C4-2B (cell line): ENCODE measurements at regions not wholly inside any gene's neighbourhood (a gene's known extent, or its start where the extent isn't known, plus 50 kb on each side); places are given as distances from the start of the nearest gene placed in this dataset.

Source experiments
- CTCF ChIP-seq: fragments of 450-650 bp; conservative IDR thresholded peaks from 2 replicates; pipeline ENCODE4 v1.5.1; 2017; ENCODE audit warnings: mild to moderate bottlenecking
- ZFX ChIP-seq: fragments of 450-650 bp; IDR thresholded peaks from 2 replicates; pipeline ENCODE4 v1.6.1; 2017

GRCh38 chr2:58666323-58666970 lies 425.3 kb upstream of the FANCL start:
- TF ChIP-seq CTCF: no peak
- TF ChIP-seq ZFX: no peak
